HFF-Myc (cell line): ENCODE measurements at regions not wholly inside any gene's neighbourhood (a gene's known extent, or its start where the extent isn't known, plus 50 kb on each side); places are given as distances from the start of the nearest gene placed in this dataset.

Experiments used
- DNase-seq: peaks from one replicate; pipeline ENCODE4 v3.0.0-alpha.2; 2011; ENCODE audit warnings: low read depth; ENCODE audit errors: extremely low read depth
- H3K4me3 ChIP-seq: replicated peaks from 2 replicates; pipeline ENCODE4 v1.5.1; 2011; ENCODE audit warnings: low read depth, mild to moderate bottlenecking, control low read depth, low read length
- TF ChIP-seq, protein P1 (sequence below): IDR thresholded peaks from 2 replicates; pipeline ENCODE4 v1.5.1; 2012; ENCODE audit warnings: mild to moderate bottlenecking, low read depth, low read length, control low read depth; ENCODE audit errors: missing control alignments

GRCh38 chr18:7436166-7436565 is 130.9 kb upstream of the PTPRM start:
- DNase-seq: no peak
- TF ChIP-seq, protein P1, sequence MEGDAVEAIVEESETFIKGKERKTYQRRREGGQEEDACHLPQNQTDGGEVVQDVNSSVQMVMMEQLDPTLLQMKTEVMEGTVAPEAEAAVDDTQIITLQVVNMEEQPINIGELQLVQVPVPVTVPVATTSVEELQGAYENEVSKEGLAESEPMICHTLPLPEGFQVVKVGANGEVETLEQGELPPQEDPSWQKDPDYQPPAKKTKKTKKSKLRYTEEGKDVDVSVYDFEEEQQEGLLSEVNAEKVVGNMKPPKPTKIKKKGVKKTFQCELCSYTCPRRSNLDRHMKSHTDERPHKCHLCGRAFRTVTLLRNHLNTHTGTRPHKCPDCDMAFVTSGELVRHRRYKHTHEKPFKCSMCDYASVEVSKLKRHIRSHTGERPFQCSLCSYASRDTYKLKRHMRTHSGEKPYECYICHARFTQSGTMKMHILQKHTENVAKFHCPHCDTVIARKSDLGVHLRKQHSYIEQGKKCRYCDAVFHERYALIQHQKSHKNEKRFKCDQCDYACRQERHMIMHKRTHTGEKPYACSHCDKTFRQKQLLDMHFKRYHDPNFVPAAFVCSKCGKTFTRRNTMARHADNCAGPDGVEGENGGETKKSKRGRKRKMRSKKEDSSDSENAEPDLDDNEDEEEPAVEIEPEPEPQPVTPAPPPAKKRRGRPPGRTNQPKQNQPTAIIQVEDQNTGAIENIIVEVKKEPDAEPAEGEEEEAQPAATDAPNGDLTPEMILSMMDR: no peak
- no peak overlapping the region for H3K4me3 ChIP-seq

DNA sequence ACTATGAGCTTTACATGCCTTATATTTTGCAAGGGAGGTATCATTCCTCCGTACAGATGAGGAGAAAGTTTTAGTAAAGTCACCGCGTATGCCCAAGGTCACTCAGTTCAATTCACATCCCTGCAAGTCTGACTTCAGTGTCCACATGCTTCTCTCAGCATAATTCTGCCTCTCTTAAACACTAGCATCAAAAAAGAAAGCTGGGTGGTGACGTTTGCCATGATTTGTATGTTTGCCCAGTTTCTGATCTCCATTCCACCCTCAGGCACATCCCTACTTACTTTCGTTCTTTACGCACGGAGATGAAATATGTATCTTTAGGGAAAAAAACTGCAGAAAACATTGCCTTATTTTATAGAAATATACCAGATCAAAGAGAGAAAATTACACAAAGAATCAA is 129.2 kb upstream of the PTPRM start:
- DNase-seq: no peak
- H3K4me3 ChIP-seq: no peak overlapping the region
- TF ChIP-seq, protein P1: no peak

DNA sequence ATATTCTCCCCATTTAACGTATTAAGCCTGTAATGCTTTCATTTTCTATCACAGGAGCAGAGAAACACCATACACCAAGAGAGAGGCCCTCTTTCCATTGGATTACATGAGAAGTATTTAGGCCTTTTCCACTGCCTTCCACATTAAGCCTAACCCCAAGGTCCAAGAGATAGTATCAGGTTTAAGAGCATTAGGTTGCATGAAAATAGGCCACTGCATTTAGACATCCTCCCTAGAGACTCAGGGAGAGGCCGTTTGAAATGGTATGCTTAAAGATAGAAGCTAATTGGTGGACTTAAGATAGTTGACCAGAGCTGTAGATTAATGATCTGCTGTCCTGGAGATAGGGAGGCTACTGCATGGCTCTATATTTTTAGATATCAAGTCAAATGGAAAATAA is 128.5 kb upstream of the PTPRM start:
- TF ChIP-seq, protein P1: no peak
- H3K4me3 ChIP-seq: no peak overlapping the region
- no peak for DNase-seq

DNA sequence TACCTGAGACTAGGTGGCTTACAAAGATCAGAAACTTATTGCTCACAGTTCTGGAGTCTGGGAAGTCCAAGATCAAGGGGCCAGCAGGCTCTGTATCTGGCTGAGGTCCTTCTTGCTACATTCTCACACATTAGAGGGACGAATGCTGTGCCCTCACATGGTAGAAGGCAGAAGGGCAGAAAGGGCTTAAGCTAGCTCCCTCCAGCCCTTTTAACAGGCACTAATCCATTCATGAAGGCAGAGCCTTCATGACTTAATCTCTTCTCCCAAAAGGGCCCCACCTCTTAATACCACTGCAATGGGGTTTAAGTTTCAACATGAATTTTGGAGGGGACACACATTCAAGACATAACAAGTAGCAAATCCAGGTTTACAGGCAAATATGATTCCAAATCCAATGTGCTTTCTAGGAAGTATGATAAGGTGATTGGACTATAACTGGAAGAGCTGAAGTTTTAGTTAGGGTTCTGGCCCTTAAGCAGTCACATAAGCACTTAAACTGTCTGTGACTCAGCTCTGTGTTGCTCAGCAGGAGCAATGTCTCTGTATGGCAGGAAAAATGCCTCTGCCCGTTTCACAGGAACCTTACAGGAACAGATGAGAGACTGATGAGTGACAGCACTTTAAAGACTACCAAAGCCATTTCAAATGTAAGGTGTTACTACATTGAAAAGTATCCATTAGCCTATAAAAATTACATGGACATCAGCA is 119.6 kb upstream of the PTPRM start:
- no peak overlapping the region for H3K4me3 ChIP-seq
- TF ChIP-seq, protein P1: no peak
- DNase-seq: no peak

- no peak for DNase-seq
- TF ChIP-seq, protein P1: peak; percentile 80
- H3K4me3 ChIP-seq: no peak overlapping the region
Observed at GRCh38 chr18:7452331-7452730, 114.8 kb upstream of the PTPRM start.

GRCh38 chr18:7454429-7454828 is 112.7 kb upstream of the PTPRM start:
- H3K4me3 ChIP-seq: no peak overlapping the region

More at GRCh38 chr18:7454429-7454828, 112.7 kb upstream of the PTPRM start:
- no peak for DNase-seq
- TF ChIP-seq, protein P1: no peak
